ENCODE measurements at regions not wholly inside any gene's neighbourhood (a gene's known extent, or its start where the extent isn't known, plus 50 kb on each side); places are given as distances from the start of the nearest gene placed in this dataset.
"Not testable (repeated sequence)": the region's sequence is repeated elsewhere in the genome, so short reads cannot be mapped to it uniquely, and the experiment has no call there.

DNA sequence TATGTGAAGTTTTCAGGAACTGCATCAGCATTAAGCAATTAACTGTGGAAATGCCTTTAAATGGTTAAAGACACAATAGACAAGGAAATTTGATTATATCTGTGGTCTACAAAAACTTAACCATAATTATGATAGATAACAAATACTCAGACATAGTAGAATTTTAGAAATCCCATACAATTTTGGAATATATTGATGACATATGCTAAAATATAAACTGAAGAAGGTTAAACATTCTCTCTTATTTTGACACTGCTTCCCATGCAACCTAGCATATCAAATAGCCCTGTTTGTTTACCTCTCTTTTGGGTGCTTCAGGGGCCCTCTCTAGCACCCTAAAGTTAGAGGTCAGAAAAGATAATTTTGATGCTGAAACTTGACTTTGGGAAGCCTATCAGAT lies 1274.8 kb upstream of the SLC39A10 start:
- DNase-seq = no peak

DNA sequence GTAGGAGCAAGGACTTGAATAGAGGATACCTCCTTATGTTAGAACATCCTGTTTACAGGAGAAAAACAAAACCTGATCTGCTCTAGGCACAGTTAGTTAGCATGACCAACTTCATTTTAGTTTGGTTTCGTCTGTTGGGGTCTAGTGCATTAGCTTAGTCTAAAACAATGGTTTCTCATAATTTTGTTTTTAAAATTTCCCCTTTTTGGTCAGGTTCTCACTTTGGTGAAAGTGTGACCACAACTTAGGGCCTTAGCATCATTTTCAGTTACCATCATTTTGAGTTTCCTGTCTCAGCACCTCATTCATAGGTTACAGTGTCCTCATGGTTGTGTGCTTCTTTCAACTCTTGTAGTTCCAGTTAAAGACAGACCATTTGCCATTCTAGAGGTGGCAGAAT lies 1277.0 kb upstream of the SLC39A10 start:
- DNase-seq = no peak

GRCh38 chr2:194367390-194367789 lies 1289.6 kb upstream of the SLC39A10 start:
- DNase-seq = not testable (repeated sequence)

GRCh38 chr2:194363878-194364277 lies 1293.1 kb upstream of the SLC39A10 start:
- no peak for DNase-seq

- DNase-seq = no peak
These were observed 1293.7 kb upstream of the SLC39A10 start for GRCh38 chr2:194363295-194363694.

DNA sequence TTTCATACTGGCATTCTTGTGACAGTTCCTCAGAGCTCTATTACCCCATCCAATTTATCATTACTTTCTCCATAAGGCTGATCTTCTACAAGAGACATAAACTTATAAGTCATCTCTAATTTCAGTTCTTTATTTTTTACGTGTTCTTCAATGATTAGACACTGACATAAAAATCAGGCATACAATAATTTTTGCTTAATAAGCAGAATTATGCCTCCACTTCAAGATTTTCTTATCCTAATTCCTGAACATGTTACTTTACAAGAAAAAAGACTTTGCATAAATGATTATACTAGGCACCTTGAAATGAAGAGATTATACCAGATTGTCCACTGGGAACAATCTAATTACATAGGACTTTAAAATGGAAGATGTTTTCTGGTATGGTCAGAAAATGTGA lies 1304.5 kb upstream of the SLC39A10 start:
- DNase-seq = no peak

DNA sequence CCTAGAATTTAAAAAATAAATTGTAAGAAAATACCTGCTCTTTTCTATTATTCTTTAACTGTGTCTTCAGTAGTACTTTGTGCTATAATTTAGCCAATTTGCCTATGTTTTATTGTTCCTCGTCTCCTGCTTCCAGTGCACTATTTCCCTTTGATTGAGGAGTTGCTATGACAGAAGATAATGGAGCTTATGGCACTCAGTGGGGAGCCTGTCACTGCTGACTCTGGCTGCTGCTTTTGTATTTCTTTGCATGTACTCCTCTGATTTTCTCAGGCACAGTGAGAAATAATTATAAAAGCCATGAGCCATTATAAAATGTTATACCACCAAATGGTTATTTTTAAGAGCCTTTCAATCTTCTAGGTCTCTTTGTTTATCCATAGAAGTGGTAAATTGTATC lies 1310.8 kb upstream of the SLC39A10 start:
- no peak for DNase-seq

- DNase-seq = no peak
These were observed 1311.7 kb upstream of the SLC39A10 start for GRCh38 chr2:194345347-194345746.

DNA sequence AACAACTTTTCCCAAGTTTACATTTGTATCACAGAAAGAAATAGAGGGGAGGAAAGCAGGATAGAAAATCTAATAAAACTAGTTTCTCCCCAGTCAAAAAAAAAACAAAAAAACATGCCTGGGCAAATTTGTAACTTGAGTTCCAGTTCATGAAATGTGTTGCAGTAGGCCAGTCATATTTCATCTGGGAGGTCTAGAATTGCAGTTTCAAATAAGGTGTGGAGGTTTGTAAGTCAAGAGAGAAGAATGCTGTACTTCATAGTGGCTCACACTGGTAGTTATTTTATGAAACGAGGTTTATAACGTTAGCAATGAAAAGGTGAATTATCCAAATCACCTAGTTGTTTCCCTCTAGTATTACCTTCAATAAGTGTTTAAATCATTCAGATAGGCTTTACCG lies 1313.9 kb upstream of the SLC39A10 start:
- no peak for DNase-seq

GRCh38 chr2:194332799-194333490 lies 1324.1 kb upstream of the SLC39A10 start:
- peak; percentile 3 for DNase-seq

GRCh38 chr2:194328456-194328855 lies 1328.6 kb upstream of the SLC39A10 start:
- no peak for DNase-seq

- DNase-seq = no peak
These were observed 1329.7 kb upstream of the SLC39A10 start for GRCh38 chr2:194327196-194327888.

GRCh38 chr2:194323740-194324139 lies 1333.3 kb upstream of the SLC39A10 start:
- DNase-seq = no peak

DNA sequence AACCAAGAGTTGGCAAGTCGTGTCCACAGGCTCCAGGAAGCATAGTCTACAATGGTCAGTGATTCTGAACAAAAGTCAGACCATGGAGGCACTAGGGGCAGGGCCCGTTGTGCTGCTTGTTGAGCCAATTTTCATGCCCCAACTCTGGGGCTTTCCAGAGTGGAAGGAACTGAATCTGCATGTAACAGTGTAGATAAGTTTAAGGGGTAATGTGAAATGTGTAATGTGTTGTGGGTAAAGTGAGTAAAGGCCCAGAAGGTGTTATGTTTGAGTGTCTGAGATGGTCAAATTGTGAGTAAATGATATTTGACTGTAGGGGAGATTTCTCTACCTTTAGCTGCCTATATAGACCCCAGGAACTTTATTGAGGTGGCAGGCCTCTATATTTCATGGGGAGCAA lies 1336.5 kb upstream of the SLC39A10 start:
- DNase-seq = no peak

- DNase-seq = no peak
These were observed 1337.6 kb upstream of the SLC39A10 start for GRCh38 chr2:194319222-194319992.

- no peak for DNase-seq
These were observed 1343.0 kb upstream of the SLC39A10 start for GRCh38 chr2:194314042-194314441.

DNA sequence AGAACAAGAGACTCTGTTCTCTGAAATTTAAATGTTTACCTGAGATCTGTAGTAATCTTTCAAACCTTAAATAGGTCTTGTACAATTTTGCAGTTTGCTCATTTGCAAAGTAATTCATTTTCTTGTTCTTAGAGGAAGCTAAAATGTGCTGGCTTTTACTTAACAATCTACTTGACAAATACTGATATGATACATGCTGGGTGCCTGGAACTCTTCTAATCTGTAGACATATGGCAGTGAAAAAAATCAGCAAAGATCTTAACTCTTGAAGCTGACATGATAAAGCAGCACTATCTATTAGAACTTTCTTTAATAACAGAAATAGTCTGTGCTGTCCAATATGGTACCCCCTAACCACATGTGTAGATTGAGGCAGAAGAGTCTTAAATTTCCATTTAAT lies 1352.8 kb upstream of the SLC39A10 start:
- DNase-seq = no peak

DNA sequence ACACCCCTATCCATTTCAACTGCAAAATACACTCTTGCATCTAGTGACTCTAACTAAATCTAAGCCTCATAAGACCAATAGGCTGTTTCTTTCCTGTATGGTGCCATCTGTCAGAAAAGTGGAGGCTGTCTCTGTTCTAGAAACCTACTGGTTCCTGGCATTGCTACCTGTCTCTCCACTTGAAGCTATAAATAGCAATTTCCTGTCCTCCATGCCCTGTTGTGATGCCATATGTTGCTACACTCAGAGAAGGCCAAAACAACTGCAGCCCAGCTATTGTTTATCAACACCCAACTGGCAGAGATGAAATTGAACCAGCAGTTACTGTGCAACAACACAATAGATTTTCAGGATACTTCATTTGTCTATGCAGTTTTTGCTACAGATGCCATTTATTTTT lies 1355.1 kb upstream of the SLC39A10 start:
- DNase-seq = no peak

DNA sequence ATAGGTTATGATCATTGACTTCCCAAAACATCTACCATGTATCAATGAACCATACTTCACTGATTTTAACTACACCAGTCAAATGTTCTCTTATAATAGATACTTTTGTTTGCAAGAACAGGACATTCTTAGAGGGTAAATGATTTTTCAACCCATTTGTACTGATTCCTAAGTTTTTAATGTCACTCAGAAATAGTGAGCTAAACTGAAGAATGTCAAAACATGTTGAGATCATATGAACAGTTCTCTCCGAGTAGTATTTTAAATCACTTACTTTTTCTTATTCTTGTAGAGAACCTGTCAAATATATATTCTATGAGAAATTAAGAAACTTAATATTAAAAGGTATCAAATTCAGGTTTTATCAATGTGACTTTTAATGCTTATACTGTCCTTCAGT lies 1362.9 kb upstream of the SLC39A10 start:
- no peak for DNase-seq

DNA sequence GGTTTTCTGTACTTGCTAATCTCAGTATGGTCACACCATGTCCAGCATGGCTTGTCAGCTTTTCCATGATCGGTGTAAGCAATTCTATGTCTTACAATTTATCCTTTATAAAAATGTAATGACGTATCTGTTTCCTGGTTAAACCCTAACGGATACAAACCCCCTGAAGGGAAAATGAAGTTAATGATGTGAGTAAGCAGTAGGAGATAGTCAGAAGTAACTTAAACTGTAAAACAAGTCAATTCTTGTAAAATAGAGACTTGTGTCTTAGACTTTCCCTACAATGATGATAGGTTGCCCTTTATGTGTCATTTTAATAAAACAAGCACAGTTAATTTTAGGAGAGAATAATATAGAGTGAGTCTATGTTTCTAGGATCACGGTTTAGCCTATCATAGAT lies 1365.9 kb upstream of the SLC39A10 start:
- no peak for DNase-seq

DNA sequence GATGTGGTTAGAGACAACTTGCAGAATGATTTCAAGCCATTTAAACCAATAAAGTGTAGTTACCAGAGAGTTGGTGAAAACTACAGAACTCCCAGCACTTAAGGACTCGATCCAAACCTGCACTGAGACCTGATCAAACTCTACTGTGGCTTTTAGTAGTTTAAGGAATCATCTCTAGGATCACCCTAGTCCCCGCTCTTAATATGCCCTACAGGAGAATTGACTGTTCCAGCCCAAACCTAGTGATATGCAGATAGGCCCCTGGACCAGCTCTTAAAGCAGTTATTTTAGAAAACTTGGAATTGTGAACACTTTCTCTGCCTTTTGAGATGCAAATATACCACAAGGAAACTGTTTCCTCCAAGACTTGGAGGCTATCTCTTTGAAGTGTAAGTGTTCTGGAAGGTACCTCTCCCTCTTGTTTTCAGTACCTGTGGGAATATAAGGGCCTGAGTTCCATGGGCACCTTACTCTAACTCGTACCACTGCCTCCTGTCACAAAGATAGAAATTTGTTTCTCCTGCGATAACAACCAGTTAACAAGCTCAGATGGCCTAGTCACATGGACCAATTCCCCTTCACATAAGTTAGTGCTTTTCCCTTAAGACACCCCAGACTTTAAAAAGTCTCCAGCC lies 1367.2 kb upstream of the SLC39A10 start:
- no peak for DNase-seq

- not testable (repeated sequence) for DNase-seq
These were observed 1380.4 kb upstream of the SLC39A10 start for GRCh38 chr2:194276667-194277066.

Data from renal pelvis (tissue), 1 donor.